ENCODE measurements at regions not wholly inside any gene's neighbourhood (a gene's known extent, or its start where the extent isn't known, plus 50 kb on each side); places are given as distances from the start of the nearest gene placed in this dataset.

- DNase-seq (ENCODE audit: extremely low read depth in 1 of 11, low read depth in 9 of 11, low spot score in 4 of 11): peak in 7 of 11 donors; percentile 50 to 75 (median 60)
Observed at GRCh38 chr9:87324613-87325194, 173.0 kb upstream of the DAPK1 start.

- DNase-seq (ENCODE audit: extremely low read depth in 1 of 11, low read depth in 9 of 11, low spot score in 4 of 11): no peak
Observed at GRCh38 chr9:87327575-87328125, 170.0 kb upstream of the DAPK1 start.

GRCh38 chr9:87333802-87334201 lies 163.9 kb upstream of the DAPK1 start:
- no peak for DNase-seq (ENCODE audit: extremely low read depth in 1 of 11, low read depth in 9 of 11, low spot score in 4 of 11)

- no peak for DNase-seq (ENCODE audit: extremely low read depth in 1 of 11, low read depth in 9 of 11, low spot score in 4 of 11)
Observed at GRCh38 chr9:87334366-87334765, 163.3 kb upstream of the DAPK1 start.

GRCh38 chr9:87336407-87336806 lies 161.3 kb upstream of the DAPK1 start:
- DNase-seq (ENCODE audit: extremely low read depth in 1 of 11, low read depth in 9 of 11, low spot score in 4 of 11): no peak

GRCh38 chr9:87336914-87337333 lies 160.7 kb upstream of the DAPK1 start:
- peak in 10 of 11 donors; percentile 55 to 85 (median 72) for DNase-seq (ENCODE audit: extremely low read depth in 1 of 11, low read depth in 9 of 11, low spot score in 4 of 11)

GRCh38 chr9:87337335-87338087 lies 160.2 kb upstream of the DAPK1 start:
- peak in 4 of 11 donors; percentile 8 to 48 (median 39) for DNase-seq (ENCODE audit: extremely low read depth in 1 of 11, low read depth in 9 of 11, low spot score in 4 of 11)

GRCh38 chr9:87338088-87338989 lies 159.3 kb upstream of the DAPK1 start:
- no peak for DNase-seq (ENCODE audit: extremely low read depth in 1 of 11, low read depth in 9 of 11, low spot score in 4 of 11)

- no peak for DNase-seq (ENCODE audit: extremely low read depth in 1 of 11, low read depth in 9 of 11, low spot score in 4 of 11)
Observed at GRCh38 chr9:87340391-87340790, 157.3 kb upstream of the DAPK1 start.

GRCh38 chr9:87342743-87343142 lies 154.9 kb upstream of the DAPK1 start:
- peak in 2 of 11 donors; percentile 25 to 46 for DNase-seq (ENCODE audit: extremely low read depth in 1 of 11, low read depth in 9 of 11, low spot score in 4 of 11)

GRCh38 chr9:87343816-87344430 lies 153.7 kb upstream of the DAPK1 start:
- no peak for DNase-seq (ENCODE audit: extremely low read depth in 1 of 11, low read depth in 9 of 11, low spot score in 4 of 11)

GRCh38 chr9:87346061-87346665 lies 151.5 kb upstream of the DAPK1 start:
- DNase-seq (ENCODE audit: extremely low read depth in 1 of 11, low read depth in 9 of 11, low spot score in 4 of 11): no peak

- no peak for DNase-seq (ENCODE audit: extremely low read depth in 1 of 11, low read depth in 9 of 11, low spot score in 4 of 11)
Observed at GRCh38 chr9:87350915-87351314, 146.8 kb upstream of the DAPK1 start.

GRCh38 chr9:87353301-87353700 lies 144.4 kb upstream of the DAPK1 start:
- no peak for DNase-seq (ENCODE audit: extremely low read depth in 1 of 11, low read depth in 9 of 11, low spot score in 4 of 11)

- no peak for DNase-seq (ENCODE audit: extremely low read depth in 1 of 11, low read depth in 9 of 11, low spot score in 4 of 11)
Observed at GRCh38 chr9:87354147-87354546, 143.5 kb upstream of the DAPK1 start.

GRCh38 chr9:87357600-87357999 lies 140.1 kb upstream of the DAPK1 start:
- no peak for DNase-seq (ENCODE audit: extremely low read depth in 1 of 11, low read depth in 9 of 11, low spot score in 4 of 11)

GRCh38 chr9:87359264-87359663 lies 138.4 kb upstream of the DAPK1 start:
- no peak for DNase-seq (ENCODE audit: extremely low read depth in 1 of 11, low read depth in 9 of 11, low spot score in 4 of 11)

- DNase-seq (ENCODE audit: extremely low read depth in 1 of 11, low read depth in 9 of 11, low spot score in 4 of 11): no peak
Observed at GRCh38 chr9:87359958-87360601, 137.6 kb upstream of the DAPK1 start.

Measured in renal cortex interstitium (tissue), 11 donors.